HUDEP-2 (cell line): ENCODE measurements at regions not wholly inside any gene's neighbourhood (a gene's known extent, or its start where the extent isn't known, plus 50 kb on each side); places are given as distances from the start of the nearest gene placed in this dataset.

Experiments
- DNase-seq, 76 experiments: peaks; one replicate each; lab custom pipeline; 2025; ENCODE audit not compliant: unreplicated experiment in 76 of 76; lab: John Stamatoyannopoulos, UW

DNA sequence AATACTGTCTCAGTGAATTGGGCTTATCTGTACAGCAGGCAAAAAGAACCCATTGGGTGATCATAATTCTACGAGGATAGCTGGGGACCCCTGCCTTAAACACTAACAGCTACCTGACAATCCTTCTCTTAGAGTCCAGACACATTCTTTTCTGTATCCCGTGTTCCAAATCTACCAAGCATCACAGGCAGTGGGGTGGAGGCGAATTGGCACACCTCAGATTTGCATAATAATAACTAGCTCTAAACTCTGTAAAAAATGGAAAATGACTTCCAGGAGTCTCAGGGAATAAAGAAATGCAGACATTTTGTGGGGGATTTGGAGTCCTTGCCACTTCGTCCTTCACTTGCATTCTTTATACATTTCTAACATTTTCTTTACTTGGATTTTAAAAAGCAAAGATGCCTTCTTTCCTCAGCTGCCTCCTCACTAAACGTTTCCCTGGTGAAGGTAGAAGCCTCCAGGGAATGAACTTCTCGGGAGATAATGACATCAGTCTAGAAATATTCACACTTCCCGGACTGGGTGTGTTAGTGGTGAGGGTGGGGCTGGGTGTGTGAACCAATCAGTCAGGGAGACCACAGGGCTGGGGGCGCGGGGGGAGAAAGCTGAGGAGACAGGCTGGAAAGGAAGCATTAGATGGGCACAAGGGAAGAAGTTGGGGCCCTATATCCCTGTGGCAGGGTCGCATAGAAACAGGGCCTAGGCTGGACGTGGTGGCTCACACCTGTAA is 59.1 kb upstream of the BOD1L2 start:
- DNase-seq: no peak

DNA sequence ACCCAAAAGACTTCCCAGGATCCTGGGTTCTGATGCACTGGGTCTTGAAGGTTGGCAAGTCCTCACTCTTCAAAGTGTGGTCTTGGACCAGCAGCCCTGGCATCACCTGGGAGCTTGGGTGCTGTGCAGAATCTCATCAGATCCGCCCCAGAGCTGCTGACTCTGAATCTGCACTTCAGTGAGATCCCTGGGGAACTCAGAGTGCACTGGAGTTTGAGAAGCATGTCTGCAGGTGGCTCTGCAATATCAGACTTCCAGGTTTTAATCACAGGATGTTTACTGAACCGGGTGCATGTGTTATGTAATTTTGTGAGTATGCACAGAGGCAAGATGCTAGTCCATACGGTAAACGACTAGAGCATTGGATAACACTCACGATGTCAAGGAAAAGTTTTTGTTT is 58.0 kb upstream of the BOD1L2 start:
- no peak for DNase-seq

DNA sequence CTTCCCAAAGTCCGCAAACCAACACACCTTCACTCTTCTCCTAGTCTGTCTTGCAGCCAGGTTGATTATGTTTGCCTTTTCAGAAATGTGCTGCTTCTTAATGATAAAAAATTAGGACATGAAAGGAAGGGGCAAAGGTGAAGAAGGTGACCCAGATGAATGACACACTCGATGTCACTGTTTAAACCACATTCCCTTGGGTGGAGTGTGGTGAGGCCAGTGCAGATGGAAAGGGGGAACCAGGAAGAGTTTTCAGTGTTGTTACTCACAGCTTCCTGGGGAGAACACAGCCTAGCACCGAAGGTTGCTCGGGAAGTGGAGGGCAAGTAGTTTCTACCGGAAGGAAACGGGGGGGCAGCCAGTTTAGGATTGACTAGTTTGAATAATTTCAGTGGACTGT is 57.2 kb upstream of the BOD1L2 start:
- no peak for DNase-seq

DNA sequence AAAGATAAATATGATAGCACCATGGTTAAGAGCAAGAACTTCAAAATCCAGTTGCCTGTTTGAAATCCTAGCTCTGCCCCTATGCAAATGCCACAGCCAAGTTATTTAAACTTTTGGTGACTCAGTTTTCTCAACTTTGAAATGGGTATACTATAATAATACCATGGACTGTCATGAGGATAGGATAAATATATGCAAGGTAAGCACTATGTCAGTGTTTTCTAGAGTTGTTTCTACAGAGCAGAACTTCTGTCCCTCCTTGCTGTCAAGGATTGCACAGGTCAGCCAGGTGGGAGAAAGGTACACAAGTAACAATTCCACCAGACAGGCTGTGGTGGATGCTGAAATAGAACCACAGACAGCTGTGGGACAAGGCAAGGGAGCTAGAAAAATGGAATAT is 55.7 kb upstream of the BOD1L2 start:
- no peak for DNase-seq

- DNase-seq: no peak
Observed at GRCh38 chr18:57094175-57094574, 52.7 kb upstream of the BOD1L2 start.

DNA sequence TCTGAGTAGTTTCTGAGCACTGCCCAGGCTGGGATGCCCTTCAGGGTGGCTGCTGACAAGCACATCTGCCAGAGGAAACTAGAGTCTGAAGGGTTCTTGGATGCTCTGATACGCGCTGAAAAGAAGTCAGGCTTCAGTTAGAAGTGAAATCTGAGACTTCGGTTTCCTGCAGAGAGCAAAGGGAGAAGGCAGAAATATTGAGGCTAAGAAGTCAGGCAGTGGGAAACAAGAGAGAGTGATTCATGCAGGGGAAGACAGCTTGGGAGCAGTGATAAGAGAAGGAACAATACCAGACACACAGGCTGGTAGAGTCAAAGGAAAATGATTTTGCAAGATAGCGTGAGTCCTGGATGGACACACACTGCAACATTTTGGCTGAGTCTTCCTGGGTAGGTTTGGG is 51.0 kb upstream of the BOD1L2 start:
- DNase-seq: peak in 1 of 76 experiments; percentile 26
